HCT116 (cell line): ENCODE measurements at regions not wholly inside any gene's neighbourhood (a gene's known extent, or its start where the extent isn't known, plus 50 kb on each side); places are given as distances from the start of the nearest gene placed in this dataset.

Experiments used
- ATAC-seq: fragments of 200-7000 bp; cut with Tn5 transposase; 2 replicates; pipeline ENCODE4 v1.9.1; 2020; ENCODE audit warnings: mild to moderate bottlenecking, moderate library complexity
- BruUV-seq: library from RNA; stranded (reverse); fragments of 400-500 nt; replicated peaks from 2 replicates; lab custom pipeline; 2021; lab: Mats Ljungman, UMichigan
- CTCF ChIA-PET: fragments of 300-600 bp; sonication (Branson Sonifier 250); formaldehyde crosslinking; loops from one replicate; lab custom pipeline; 2021; ENCODE audit warnings: antibody characterized with exemption; lab: Charles Lee
- POLR2A ChIA-PET: fragments of 300-600, 350-600 bp; sonication (Branson Sonifier 250); formaldehyde crosslinking; loops from one replicate; lab custom pipeline; 2021; ENCODE audit warnings: antibody characterized with exemption; lab: Charles Lee
- RAD21 ChIA-PET, 2 experiments: fragments of 300-600 bp; sonication (Branson Sonifier 250); formaldehyde crosslinking; loops; one replicate each; lab custom pipeline; 2023; ENCODE audit warnings: low total read pairs in 2 of 2; ENCODE audit not compliant: uncharacterized antibody in 2 of 2, unreplicated experiment in 2 of 2, low non-redundant PET in 1 of 2; lab: Charles Lee
- DNase-seq: peaks from one replicate; pipeline ENCODE4 v3.0.0-alpha.2; 2010; ENCODE audit warnings: low read depth, low spot score
- H2AFZ ChIP-seq: fragments of 200-600 bp; shearing (Covaris generic), sonication (generic); 2 replicates; pipeline ENCODE4 v1.6.1; 2017; ENCODE audit warnings: low read depth, mixed run types, mixed read lengths, antibody characterized with exemption, low read length; ENCODE audit not compliant: poor library complexity, severe bottlenecking
- H3K27ac ChIP-seq: 2 replicates; pipeline ENCODE4 v1.5.1; 2012; ENCODE audit warnings: low read depth, low read length
- H3K27me3 ChIP-seq: fragments of 200-600 bp; sonication (generic); 2 replicates; pipeline ENCODE4 v1.6.1; 2016; ENCODE audit warnings: mixed run types, low read length, mixed read lengths; ENCODE audit not compliant: insufficient read depth
- H3K36me3 ChIP-seq, 2 experiments: fragments of 200-500 bp in 1 of 2; fragments of 200-600 bp in 1 of 2; sonication (Bioruptor generic) in 1 of 2; sonication (generic) in 1 of 2; 2 replicates each; pipeline versions ENCODE4 v1.5.1 to v1.6.1; 2014 to 2016; ENCODE audit warnings: low read length in 2 of 2, inconsistent platforms in 1 of 2, mixed read lengths in 1 of 2, mixed run types in 1 of 2; ENCODE audit not compliant: insufficient read depth in 2 of 2, control insufficient read depth in 1 of 2
- H3K4me1 ChIP-seq, 2 experiments: fragments of 200-600 bp in 1 of 2; sonication (generic) in 1 of 2; 2 replicates each; pipeline versions ENCODE4 v1.5.1 to v1.6.1; 2012 to 2017; ENCODE audit warnings: low read length in 2 of 2, inconsistent platforms in 1 of 2, mild to moderate bottlenecking in 1 of 2, mixed read lengths in 1 of 2, mixed run types in 1 of 2, moderate library complexity in 1 of 2; ENCODE audit not compliant: insufficient read depth in 2 of 2, control insufficient read depth in 1 of 2
- H3K4me2 ChIP-seq: fragments of 200-600 bp; sonication (generic); 2 replicates; pipeline ENCODE4 v1.6.1; 2017; ENCODE audit warnings: mixed run types, low read length, mixed read lengths
- H3K4me3 ChIP-seq, 2 experiments: fragments of 200-600 bp in 1 of 2; sonication (generic) in 1 of 2; replicated peaks in 1 of 2; 2 replicates each; pipeline ENCODE4 v1.5.1; 2011 to 2016; ENCODE audit warnings: low read length in 2 of 2, control low read depth in 1 of 2, low read depth in 1 of 2, mild to moderate bottlenecking in 1 of 2, mixed read lengths in 1 of 2, mixed run types in 1 of 2
- H3K79me2 ChIP-seq: fragments of 200-600 bp; sonication (generic); 2 replicates; pipeline ENCODE4 v1.6.1; 2017; ENCODE audit warnings: mild to moderate bottlenecking, mixed run types, low read length, moderate library complexity, mixed read lengths; ENCODE audit not compliant: insufficient read depth
- H3K9ac ChIP-seq: fragments of 200-600 bp; sonication (generic); 2 replicates; pipeline ENCODE4 v1.6.1; 2016; ENCODE audit warnings: low read length, mixed read lengths
- H3K9me2 ChIP-seq: fragments of 200-600 bp; sonication (generic), shearing (Covaris generic); 2 replicates; pipeline ENCODE4 v1.6.1; 2017; ENCODE audit warnings: mixed run types, mild to moderate bottlenecking, moderate library complexity; ENCODE audit not compliant: insufficient read depth
- H3K9me3 ChIP-seq, 2 experiments: fragments of 200-500 bp in 1 of 2; fragments of 200-600 bp in 1 of 2; sonication (Bioruptor generic) in 1 of 2; sonication (generic) in 1 of 2; 2 replicates each; pipeline ENCODE4 v1.6.1; 2014 to 2017; ENCODE audit warnings: low read length in 2 of 2, mixed read lengths in 2 of 2, inconsistent platforms in 1 of 2, low read depth in 1 of 2, mild to moderate bottlenecking in 1 of 2, mixed run types in 1 of 2, moderate library complexity in 1 of 2; ENCODE audit not compliant: control insufficient read depth in 1 of 2, insufficient read depth in 1 of 2
- H4K20me1 ChIP-seq: fragments of 200-600 bp; sonication (generic), shearing (Covaris generic); 2 replicates; pipeline ENCODE4 v1.6.1; 2017; ENCODE audit warnings: mixed run types, mild to moderate bottlenecking, moderate library complexity; ENCODE audit not compliant: insufficient read depth
- CBX3 ChIP-seq: IDR thresholded peaks from 2 replicates; pipeline ENCODE4 v1.6.1; 2012; ENCODE audit warnings: low read depth
- CEBPB ChIP-seq: IDR thresholded peaks from 2 replicates; pipeline ENCODE4 v1.6.1; 2012; ENCODE audit warnings: low read depth
- CTCF ChIP-seq, 3 experiments: fragments of 200-600 bp in 1 of 3; sonication (generic) in 1 of 3; IDR thresholded peaks in 2 of 3; conservative IDR thresholded peaks in 1 of 3; 2 replicates each; pipeline ENCODE4 v1.5.1; 2012 to 2017; ENCODE audit warnings: low read depth in 2 of 3, low read length in 2 of 3, antibody characterized with exemption in 1 of 3, borderline replicate concordance in 1 of 3, control low read depth in 1 of 3, mild to moderate bottlenecking in 1 of 3, mixed read lengths in 1 of 3, mixed run types in 1 of 3, moderate library complexity in 1 of 3; ENCODE audit not compliant: insufficient read depth in 1 of 3
- ELF1 ChIP-seq: IDR thresholded peaks from 2 replicates; pipeline ENCODE4 v1.6.1; 2012; ENCODE audit warnings: low read depth, borderline replicate concordance
- EZH2phosphoT487 ChIP-seq: fragments of 200-600 bp; IDR thresholded peaks from 2 replicates; pipeline ENCODE4 v1.6.1; 2018; ENCODE audit warnings: antibody characterized with exemption, borderline replicate concordance
- JUND ChIP-seq: IDR thresholded peaks from 2 replicates; pipeline ENCODE4 v1.6.1; 2012
- RAD21 ChIP-seq: IDR thresholded peaks from 2 replicates; pipeline ENCODE4 v1.6.1; 2012; ENCODE audit warnings: low read depth, mild to moderate bottlenecking
- TCF7L2 ChIP-seq: IDR thresholded peaks from 2 replicates; pipeline ENCODE4 v1.7.0; 2011; ENCODE audit warnings: borderline replicate concordance, inconsistent platforms; ENCODE audit not compliant: insufficient read depth, insufficient read length; ENCODE audit errors: extremely low read depth
- ZFX ChIP-seq: fragments of 450-650 bp; IDR thresholded peaks from 2 replicates; pipeline ENCODE4 v1.6.1; 2017
- ZNF274 ChIP-seq: fragments of 200-500 bp; sonication (Bioruptor generic); IDR thresholded peaks from 2 replicates; pipeline ENCODE4 v1.6.1; 2014; ENCODE audit warnings: mild to moderate bottlenecking, low read depth, low read length, inconsistent platforms
- intact Hi-C: fragments of 100-400 bp; cut with micrococcal nuclease; formaldehyde crosslinking; loops from 2 replicates; pipeline ENCODE4 v1.10.0; 2022
- TF ChIP-seq, protein P1 (sequence below): IDR thresholded peaks from 2 replicates; pipeline ENCODE4 v1.6.1; 2012; ENCODE audit warnings: low read depth

- Histone ChIP-seq H3K4me2 (no peak overlapping the region), H3K9me3 (no peaks in the 10 kb centered on the region)
- no peak for TF ChIP-seq EZH2phosphoT487
- no peak for TF ChIP-seq ZNF274
- TF ChIP-seq TCF7L2, result no peak
- TF ChIP-seq, all 23 proteins: peak for 0
- Histone ChIP-seq H3K9ac (no peak overlapping the region), H2AFZ (no peak overlapping the region), H3K27me3 (no peaks in the 10 kb centered on the region), H3K9me2 (no peaks in the 10 kb centered on the region), H3K79me2 (no peaks in the 10 kb centered on the region), H3K27ac (no peak overlapping the region), H3K36me3 (no peaks in the 10 kb centered on the region), H3K4me3 (no peak overlapping the region), H4K20me1 (no peaks in the 10 kb centered on the region), H3K4me1 (no peaks in the 10 kb centered on the region; a peak in 1 of 4 replicates)
- ATAC-seq (no peak), DNase-seq (no peak)
- no TSS peak for BruUV-seq
- RAD21 ChIA-PET, result no interaction called here
- POLR2A ChIA-PET, result no interaction called here
- CTCF ChIA-PET, result no interaction called here
- intact Hi-C loops, result no loop called here
Measured at GRCh38 chr1:220348211-220348610, 76.0 kb upstream of the RAB3GAP2 start.

- Histone ChIP-seq H3K4me3 (no peak overlapping the region), H3K36me3 (no peaks in the 10 kb centered on the region)
- ChIA-PET CTCF (no interaction called here), RAD21 (interaction anchor here in 1 of 2 experiments (0.6 kb wide), 1 partner anchor 1752 kb away, joined by 4 read pairs; no protein-coding TSS in a partner anchor)
- TF ChIP-seq, protein P1, sequence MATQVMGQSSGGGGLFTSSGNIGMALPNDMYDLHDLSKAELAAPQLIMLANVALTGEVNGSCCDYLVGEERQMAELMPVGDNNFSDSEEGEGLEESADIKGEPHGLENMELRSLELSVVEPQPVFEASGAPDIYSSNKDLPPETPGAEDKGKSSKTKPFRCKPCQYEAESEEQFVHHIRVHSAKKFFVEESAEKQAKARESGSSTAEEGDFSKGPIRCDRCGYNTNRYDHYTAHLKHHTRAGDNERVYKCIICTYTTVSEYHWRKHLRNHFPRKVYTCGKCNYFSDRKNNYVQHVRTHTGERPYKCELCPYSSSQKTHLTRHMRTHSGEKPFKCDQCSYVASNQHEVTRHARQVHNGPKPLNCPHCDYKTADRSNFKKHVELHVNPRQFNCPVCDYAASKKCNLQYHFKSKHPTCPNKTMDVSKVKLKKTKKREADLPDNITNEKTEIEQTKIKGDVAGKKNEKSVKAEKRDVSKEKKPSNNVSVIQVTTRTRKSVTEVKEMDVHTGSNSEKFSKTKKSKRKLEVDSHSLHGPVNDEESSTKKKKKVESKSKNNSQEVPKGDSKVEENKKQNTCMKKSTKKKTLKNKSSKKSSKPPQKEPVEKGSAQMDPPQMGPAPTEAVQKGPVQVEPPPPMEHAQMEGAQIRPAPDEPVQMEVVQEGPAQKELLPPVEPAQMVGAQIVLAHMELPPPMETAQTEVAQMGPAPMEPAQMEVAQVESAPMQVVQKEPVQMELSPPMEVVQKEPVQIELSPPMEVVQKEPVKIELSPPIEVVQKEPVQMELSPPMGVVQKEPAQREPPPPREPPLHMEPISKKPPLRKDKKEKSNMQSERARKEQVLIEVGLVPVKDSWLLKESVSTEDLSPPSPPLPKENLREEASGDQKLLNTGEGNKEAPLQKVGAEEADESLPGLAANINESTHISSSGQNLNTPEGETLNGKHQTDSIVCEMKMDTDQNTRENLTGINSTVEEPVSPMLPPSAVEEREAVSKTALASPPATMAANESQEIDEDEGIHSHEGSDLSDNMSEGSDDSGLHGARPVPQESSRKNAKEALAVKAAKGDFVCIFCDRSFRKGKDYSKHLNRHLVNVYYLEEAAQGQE, result no peak
- TF ChIP-seq JUND (no peak), ELF1 (no peak), CEBPB (no peak), ZFX (no peak), EZH2phosphoT487 (no peak), CBX3 (no peak), CTCF (IDR thresholded peaks at IDR 0.05 in 2 of 3, conservative IDR thresholded peaks at IDR 0.05 in 1 of 3; ENCODE audit: borderline replicate concordance in 1 of 3, insufficient read depth in 1 of 3, low read depth in 2 of 3, low read length in 2 of 3) (no peak), RAD21 (no peak)
- TF ChIP-seq, all 23 proteins: peak for 0
- Histone ChIP-seq H3K27ac (no peak overlapping the region), H2AFZ (no peak overlapping the region), H3K9me3 (no peaks in the 10 kb centered on the region), H4K20me1 (no peaks in the 10 kb centered on the region), H3K4me1 (no peaks in the 10 kb centered on the region; a peak in 1 of 4 replicates), H3K9me2 (no peaks in the 10 kb centered on the region), H3K9ac (no peak overlapping the region), H3K79me2 (no peaks in the 10 kb centered on the region), H3K4me2 (no peak overlapping the region), H3K27me3 (no peaks in the 10 kb centered on the region)
- POLR2A ChIA-PET, result no interaction called here
- ATAC-seq (no peak), DNase-seq (no peak)
- intact Hi-C loops, result no loop called here
- BruUV-seq, result no TSS peak
Measured at GRCh38 chr1:220347654-220348175, 75.5 kb upstream of the RAB3GAP2 start.
